Adrenal gland (tissue), 9 donors: ENCODE measurements at regions not wholly inside any gene's neighbourhood (a gene's known extent, or its start where the extent isn't known, plus 50 kb on each side); places are given as distances from the start of the nearest gene placed in this dataset.

ENCODE experiments used
- DNase-seq, 7 donors: peaks; one replicate each; pipeline ENCODE4 v3.0.0-alpha.2; 2019 to 2020
- H3K27ac ChIP-seq, 5 donors: fragments of 200-600 bp; sonication (generic) in 4 of 5; 1 replicate in 3 of 5; 2 replicates in 2 of 5; pipeline versions ENCODE4 v1.5.1 to v1.8.0; 2016 to 2020; ENCODE audit warnings: mild to moderate bottlenecking in 1 of 5
- H3K27me3 ChIP-seq: fragments of 200-600 bp; 2 replicates; pipeline ENCODE4 v1.8.0; 2021
- H3K36me3 ChIP-seq, 2 donors: fragments of 200-600 bp; replicated peaks in 1 of 2; 1 replicate in 1 of 2; 2 replicates in 1 of 2; pipeline versions ENCODE4 v1.5.1 to v1.8.0; 2018 to 2022
- H3K4me1 ChIP-seq, 2 donors: fragments of 200-600 bp; replicated peaks in 1 of 2; 1 replicate in 1 of 2; 2 replicates in 1 of 2; pipeline versions ENCODE4 v1.5.1 to v1.8.0; 2018 to 2021
- H3K4me3 ChIP-seq, 4 donors: fragments of 200-600 bp; sonication (generic) in 3 of 4; one replicate each; pipeline ENCODE4 v1.5.1; 2016 to 2018
- H3K9me3 ChIP-seq, 3 donors: fragments of 200-600 bp; sonication (generic) in 1 of 3; replicated peaks in 1 of 3; 1 replicate in 2 of 3; 2 replicates in 1 of 3; pipeline versions ENCODE4 v1.5.1 to v1.8.0; 2016 to 2021
- POLR2A ChIP-seq, 2 donors: fragments of 450-650 bp; IDR thresholded peaks; one replicate each; pipeline ENCODE4 v1.6.1; 2017; ENCODE audit warnings: antibody characterized with exemption in 2 of 2, mild to moderate bottlenecking in 2 of 2, moderate library complexity in 1 of 2
- WGBS, 4 donors: extraction: QIAGEN DNeasy Blood & Tissue Kit in 2 of 4; methylation state at CpG; one replicate each; pipeline versions ENCODE4 v1.1.5 to v1.1.7; 2013 to 2017; 5-methylcytosine and 5-hydroxymethylcytosine counted together
- intact Hi-C, 2 donors: fragments of 100-400 bp; cut with DNase I; formaldehyde crosslinking; loops; one replicate each; pipeline versions ENCODE4 v1.14.1 to v1.15.0; 2022 to 2023
- TF ChIP-seq, protein P1 (sequence below), 6 experiments: fragments of 450-650 bp in 4 of 6; fragments of 200-600 bp in 2 of 6; sonication (generic) in 1 of 6; IDR thresholded peaks; 1 replicate in 5 of 6; 2 replicates in 1 of 6; pipeline versions ENCODE4 v1.5.1 to v1.8.0; 2016 to 2021; ENCODE audit warnings: antibody characterized with exemption in 6 of 6, mild to moderate bottlenecking in 2 of 6, moderate library complexity in 1 of 6
- donor health status: healthy with polysubstance abuse.
- donor health status: Bipolar disorder and iron deficiency.
- donor health status: DM: yes; HTN: yes; CAD: no.
- donor health status: DM: no; HTN: no; CAD: no.
- donor health status: DM: no; HTN: no; CAD: no.

DNA sequence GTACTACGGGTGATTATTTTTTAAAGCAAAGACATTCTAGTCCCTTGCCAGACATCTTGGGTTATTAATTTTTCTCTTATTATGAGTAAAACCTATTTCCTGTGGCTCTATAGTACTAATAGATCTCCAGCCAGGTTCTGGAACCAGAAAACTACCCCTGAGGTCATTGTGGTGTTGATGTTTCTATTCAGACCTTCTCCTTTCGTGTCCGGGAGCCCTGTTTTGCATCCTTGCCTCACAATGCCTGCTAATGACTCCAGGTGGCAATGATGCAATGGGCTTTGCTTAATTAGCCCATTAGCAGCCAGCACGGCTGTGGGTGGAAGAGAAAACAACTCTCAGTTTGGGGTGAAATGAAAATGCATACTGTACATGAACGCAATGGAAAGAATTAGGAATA, 62.9 kb upstream of the ARG1 start:
- intact Hi-C loops: no loop called here
- WGBS, 4 donors: 82 to 90% (median 84%) methylated on average over 5 of the region's 5 CpGs

DNA sequence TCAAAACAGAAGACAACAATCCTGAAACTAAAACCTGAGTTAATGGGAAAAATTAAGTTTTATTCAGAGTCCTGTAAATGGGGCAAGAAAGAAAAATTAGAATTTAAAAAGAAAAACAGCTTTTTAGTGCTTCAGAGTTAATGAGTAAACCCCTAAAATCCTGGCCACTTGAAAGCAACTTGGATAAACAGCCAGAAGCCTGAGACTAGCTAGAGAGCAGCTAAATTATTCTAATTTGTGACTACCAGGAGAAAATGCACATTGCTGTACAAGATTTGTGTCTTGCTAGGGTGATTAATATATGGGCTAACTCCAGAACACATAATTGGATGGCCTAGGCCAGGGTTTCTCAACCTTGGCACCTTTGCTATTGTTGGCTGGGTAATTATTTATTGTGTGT, 62.4 kb upstream of the ARG1 start:
- no peaks in the 10 kb centered on the region for H3K4me1 ChIP-seq
- no peaks in the 10 kb centered on the region for H3K36me3 ChIP-seq
- H3K9me3 ChIP-seq: no peaks in the 10 kb centered on the region
- H3K27ac ChIP-seq: no peak overlapping the region
- H3K27me3 ChIP-seq: no peaks in the 10 kb centered on the region
- no peak for DNase-seq
- H3K4me3 ChIP-seq: no peak overlapping the region
- TF ChIP-seq, protein P1, sequence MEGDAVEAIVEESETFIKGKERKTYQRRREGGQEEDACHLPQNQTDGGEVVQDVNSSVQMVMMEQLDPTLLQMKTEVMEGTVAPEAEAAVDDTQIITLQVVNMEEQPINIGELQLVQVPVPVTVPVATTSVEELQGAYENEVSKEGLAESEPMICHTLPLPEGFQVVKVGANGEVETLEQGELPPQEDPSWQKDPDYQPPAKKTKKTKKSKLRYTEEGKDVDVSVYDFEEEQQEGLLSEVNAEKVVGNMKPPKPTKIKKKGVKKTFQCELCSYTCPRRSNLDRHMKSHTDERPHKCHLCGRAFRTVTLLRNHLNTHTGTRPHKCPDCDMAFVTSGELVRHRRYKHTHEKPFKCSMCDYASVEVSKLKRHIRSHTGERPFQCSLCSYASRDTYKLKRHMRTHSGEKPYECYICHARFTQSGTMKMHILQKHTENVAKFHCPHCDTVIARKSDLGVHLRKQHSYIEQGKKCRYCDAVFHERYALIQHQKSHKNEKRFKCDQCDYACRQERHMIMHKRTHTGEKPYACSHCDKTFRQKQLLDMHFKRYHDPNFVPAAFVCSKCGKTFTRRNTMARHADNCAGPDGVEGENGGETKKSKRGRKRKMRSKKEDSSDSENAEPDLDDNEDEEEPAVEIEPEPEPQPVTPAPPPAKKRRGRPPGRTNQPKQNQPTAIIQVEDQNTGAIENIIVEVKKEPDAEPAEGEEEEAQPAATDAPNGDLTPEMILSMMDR (IDR thresholded peaks at IDR 0.05): no peak
- TF ChIP-seq POLR2A (IDR thresholded peaks at IDR 0.05): no peak
- intact Hi-C loops: no loop called here

More for the DNA sequence above, 62.9 kb upstream of the ARG1 start:
- DNase-seq: no peak
- TF ChIP-seq, protein P1 (IDR thresholded peaks at IDR 0.05): no peak
- TF ChIP-seq POLR2A (IDR thresholded peaks at IDR 0.05): no peak
- Histone ChIP-seq H3K36me3 (no peaks in the 10 kb centered on the region), H3K27ac (no peak overlapping the region), H3K27me3 (no peaks in the 10 kb centered on the region), H3K9me3 (no peaks in the 10 kb centered on the region), H3K4me1 (no peaks in the 10 kb centered on the region), H3K4me3 (no peak overlapping the region)

DNA sequence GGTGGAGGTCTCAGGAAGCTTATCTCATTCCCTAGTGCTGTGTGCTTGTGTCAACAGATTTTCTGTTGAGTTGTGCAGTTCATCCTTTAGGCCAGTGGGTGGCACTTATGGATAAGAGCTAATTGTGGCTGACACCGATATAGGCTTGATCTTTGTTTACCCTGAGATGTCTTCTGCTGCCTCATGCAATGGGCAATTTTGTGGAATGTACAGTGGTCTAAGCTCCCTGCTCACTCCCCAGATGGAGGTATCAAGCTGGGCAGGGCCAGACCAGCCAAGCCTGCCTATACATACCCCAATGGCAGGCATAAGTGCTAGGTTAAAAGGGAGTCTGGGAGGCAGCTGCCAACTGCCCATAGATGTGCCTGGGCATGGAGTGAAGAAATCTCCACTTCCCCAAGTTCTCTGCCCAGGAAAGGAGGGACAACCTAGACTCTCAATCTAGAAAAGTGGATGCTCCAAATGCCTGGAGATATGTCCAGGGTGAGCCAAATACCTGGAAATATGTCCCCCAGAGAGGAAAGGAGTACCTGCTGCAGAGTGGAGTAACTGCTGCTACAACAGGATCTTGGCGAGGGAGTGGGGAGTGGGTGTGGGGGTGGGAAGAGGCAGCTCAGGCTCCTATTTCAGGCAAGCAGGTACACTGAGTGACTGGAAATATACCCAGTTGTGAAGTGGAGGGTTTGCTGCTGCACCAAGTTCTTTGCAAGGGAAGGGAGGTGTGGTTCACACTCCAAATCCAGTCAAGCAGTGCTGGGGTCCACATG, 53.2 kb upstream of the ARG1 start:
- H3K27ac ChIP-seq: no peak overlapping the region
- H3K4me1 ChIP-seq: no peaks in the 10 kb centered on the region
- H3K4me3 ChIP-seq: no peak overlapping the region
- WGBS, 4 donors: 45 to 91% (median 52%) methylated on average over 1 to 2 of the region's 2 CpGs
- no peaks in the 10 kb centered on the region for H3K9me3 ChIP-seq
- TF ChIP-seq, protein P1 (IDR thresholded peaks at IDR 0.05): peak; percentile 46 to 72 (median 64)
- TF ChIP-seq POLR2A (IDR thresholded peaks at IDR 0.05): no peak
- intact Hi-C loops: no loop called here
- no peaks in the 10 kb centered on the region for H3K36me3 ChIP-seq
- DNase-seq: peak; percentile 23 to 74 (median 44)
- no peaks in the 10 kb centered on the region for H3K27me3 ChIP-seq
